ENCODE measurements at regions not wholly inside any gene's neighbourhood (a gene's known extent, or its start where the extent isn't known, plus 50 kb on each side); places are given as distances from the start of the nearest gene placed in this dataset.

DNA sequence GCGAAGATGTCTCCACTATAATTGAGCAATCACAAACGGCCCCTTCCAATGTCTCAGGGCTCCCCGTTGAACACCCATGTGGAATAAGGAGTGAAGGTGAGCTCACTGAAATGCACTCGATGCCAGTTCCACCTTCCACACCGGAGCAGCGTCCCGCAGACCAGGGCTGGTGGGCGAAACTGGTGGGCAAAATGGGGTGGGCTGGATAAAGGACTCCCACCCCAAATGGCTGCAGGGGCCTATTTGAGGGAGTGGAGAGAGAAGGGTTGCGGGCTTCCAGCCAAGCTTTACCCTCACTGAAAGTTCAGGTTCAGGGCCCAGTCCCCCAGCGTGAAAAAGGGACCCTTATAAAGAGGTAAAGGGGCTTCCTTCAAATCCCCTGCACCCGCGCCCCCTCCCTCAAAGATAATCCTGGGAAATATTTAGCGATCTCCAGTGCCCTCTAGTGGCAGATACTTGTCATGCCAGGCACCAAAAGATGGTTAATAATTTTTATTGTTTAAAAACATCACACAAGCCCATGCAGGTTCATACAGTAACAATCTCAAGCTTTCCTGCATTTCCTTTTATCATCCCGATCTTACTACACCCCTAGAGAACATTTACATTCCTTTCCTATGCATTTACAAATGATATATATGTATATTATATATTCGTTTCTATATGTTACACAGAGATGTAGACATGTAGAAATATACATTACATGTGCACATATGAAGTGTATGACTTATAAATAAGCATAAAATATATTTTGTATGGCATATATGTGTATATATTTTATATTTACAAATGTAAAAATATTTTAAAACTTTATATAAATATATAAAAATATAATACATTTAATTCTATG, 58.2 kb upstream of the NKX2-2 start:
- Histone ChIP-seq H3K9ac (ENCODE audit: low read depth, low read length) (no peak overlapping the region), H3K27ac (ENCODE audit: insufficient read depth, low read length) (no peak overlapping the region), H4K8ac (ENCODE audit: low read depth in 2 of 2, low read length in 2 of 2) (no peak overlapping the region), H3K9me1 (ENCODE audit: insufficient read depth, low read length) (no peaks in the 10 kb centered on the region), H2BK15ac (ENCODE audit: low read depth, low read length) (no peak overlapping the region), H2BK20ac (ENCODE audit: low read depth, low read length) (no peak overlapping the region), H4K91ac (ENCODE audit: insufficient read depth, low read depth, low read length) (no peak overlapping the region), H3K4ac (ENCODE audit: low read depth, low read length) (no peak overlapping the region), H2AK5ac (ENCODE audit: low read depth, low read length) (no peak overlapping the region), H3K36me3 (ENCODE audit: control insufficient read depth, insufficient read depth, low read length) (no peaks in the 10 kb centered on the region), H3K18ac (ENCODE audit: low read depth, low read length) (no peak overlapping the region), H4K5ac (ENCODE audit: low read depth, low read length) (no peak overlapping the region), H4K20me1 (ENCODE audit: insufficient read depth, low read length) (no peaks in the 10 kb centered on the region), H3K9me3 (ENCODE audit: control insufficient read depth, insufficient read depth, low read length) (no peaks in the 10 kb centered on the region), H3K79me1 (ENCODE audit: low read depth in 1 of 2, low read length in 2 of 2) (no peaks in the 10 kb centered on the region), H2AFZ (replicated peaks; ENCODE audit: low read length, poor library complexity) (peak overlapping the region; percentile 10), H3K14ac (replicated peaks; ENCODE audit: low read depth, low read length) (no peak overlapping the region), H2AK9ac (replicated peaks; ENCODE audit: low read depth, low read length, poor library complexity) (peak overlapping the region; percentile 62), H3K27me3 (ENCODE audit: control insufficient read depth, insufficient read depth, low read length) (no peaks in the 10 kb centered on the region), H2BK5ac (ENCODE audit: low read depth, low read length, poor library complexity, severe bottlenecking) (no peak overlapping the region), H3K4me3 (ENCODE audit: insufficient read depth, low read depth, low read length) (no peak overlapping the region), H3K4me2 (ENCODE audit: low read depth, low read length) (no peak overlapping the region), H3K4me1 (ENCODE audit: control insufficient read depth, insufficient read depth, low read length) (no peaks in the 10 kb centered on the region), H3K56ac (ENCODE audit: extremely low read depth, insufficient read depth, low read length) (no peak overlapping the region), H2BK120ac (ENCODE audit: low read depth, low read length) (no peak overlapping the region), H3K23ac (ENCODE audit: low read depth, low read length) (no peak overlapping the region)
- no CpG with 5 or more reads among the region's 15 CpGs for WGBS, 2 experiments (ENCODE audit: extremely low coverage in 2 of 2, insufficient read length in 1 of 2)
- ATAC-seq (ENCODE audit: low read depth) = peak; percentile 61
- no TSS peak for BruUV-seq (replicated peaks)
- intact Hi-C loops (cut with micrococcal nuclease) (loop anchor here (1.0 to 5.0 kb wide), 3 partner anchors 335 to 735 kb away; no protein-coding TSS in a partner anchor), in situ Hi-C loops (cut with MboI; ENCODE audit: low sequenced_read_pairs) (no loop called here), dilution Hi-C loops (cut with HindIII; ENCODE audit: low sequenced_read_pairs, unreplicated experiment) (no loop called here)
- DNase-seq = no peak
- CTCF ChIA-PET = interaction anchor here (0.8 to 1.4 kb wide), 3 partner anchors 245 to 734 kb away, joined by 3 to 4 read pairs (median 3); no protein-coding TSS in a partner anchor
- POLR2A ChIA-PET (ENCODE audit: unreplicated experiment) = no interaction called here
- TF ChIP-seq CHD1 (IDR thresholded peaks at IDR 0.05; ENCODE audit: low read depth, low read length) = no peak
- no peak for TF ChIP-seq BHLHE40 (IDR thresholded peaks at IDR 0.05; ENCODE audit: low read depth, low read length)
- TF ChIP-seq SMC3 (IDR thresholded peaks at IDR 0.05; ENCODE audit: low read depth, low read length) = peak; percentile 37; the same call in 1 of the 2 replicates
- no peak for TF ChIP-seq RFX5 (IDR thresholded peaks at IDR 0.05; ENCODE audit: low read depth, low read length)
- peak; percentile 57 for TF ChIP-seq RAD21 (IDR thresholded peaks at IDR 0.05; ENCODE audit: low read length)
- TF ChIP-seq, protein P1, sequence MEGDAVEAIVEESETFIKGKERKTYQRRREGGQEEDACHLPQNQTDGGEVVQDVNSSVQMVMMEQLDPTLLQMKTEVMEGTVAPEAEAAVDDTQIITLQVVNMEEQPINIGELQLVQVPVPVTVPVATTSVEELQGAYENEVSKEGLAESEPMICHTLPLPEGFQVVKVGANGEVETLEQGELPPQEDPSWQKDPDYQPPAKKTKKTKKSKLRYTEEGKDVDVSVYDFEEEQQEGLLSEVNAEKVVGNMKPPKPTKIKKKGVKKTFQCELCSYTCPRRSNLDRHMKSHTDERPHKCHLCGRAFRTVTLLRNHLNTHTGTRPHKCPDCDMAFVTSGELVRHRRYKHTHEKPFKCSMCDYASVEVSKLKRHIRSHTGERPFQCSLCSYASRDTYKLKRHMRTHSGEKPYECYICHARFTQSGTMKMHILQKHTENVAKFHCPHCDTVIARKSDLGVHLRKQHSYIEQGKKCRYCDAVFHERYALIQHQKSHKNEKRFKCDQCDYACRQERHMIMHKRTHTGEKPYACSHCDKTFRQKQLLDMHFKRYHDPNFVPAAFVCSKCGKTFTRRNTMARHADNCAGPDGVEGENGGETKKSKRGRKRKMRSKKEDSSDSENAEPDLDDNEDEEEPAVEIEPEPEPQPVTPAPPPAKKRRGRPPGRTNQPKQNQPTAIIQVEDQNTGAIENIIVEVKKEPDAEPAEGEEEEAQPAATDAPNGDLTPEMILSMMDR (conservative IDR thresholded peaks at IDR 0.05; ENCODE audit: low read depth, low read length) = peak; percentile 80
- no peak for TF ChIP-seq MAFK (IDR thresholded peaks at IDR 0.05; ENCODE audit: low read depth, low read length)
- TF ChIP-seq, protein P2, sequence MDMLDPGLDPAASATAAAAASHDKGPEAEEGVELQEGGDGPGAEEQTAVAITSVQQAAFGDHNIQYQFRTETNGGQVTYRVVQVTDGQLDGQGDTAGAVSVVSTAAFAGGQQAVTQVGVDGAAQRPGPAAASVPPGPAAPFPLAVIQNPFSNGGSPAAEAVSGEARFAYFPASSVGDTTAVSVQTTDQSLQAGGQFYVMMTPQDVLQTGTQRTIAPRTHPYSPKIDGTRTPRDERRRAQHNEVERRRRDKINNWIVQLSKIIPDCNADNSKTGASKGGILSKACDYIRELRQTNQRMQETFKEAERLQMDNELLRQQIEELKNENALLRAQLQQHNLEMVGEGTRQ (IDR thresholded peaks at IDR 0.05; ENCODE audit: low read depth, low read length) = no peak
- TF ChIP-seq POLR2A (IDR thresholded peaks at IDR 0.05; ENCODE audit: low read depth, low read length) = no peak
- no peak for TF ChIP-seq MAZ (IDR thresholded peaks at IDR 0.05; ENCODE audit: borderline replicate concordance, low read depth, low read length)
- TF ChIP-seq NFE2L2 (IDR thresholded peaks at IDR 0.05; ENCODE audit: low read depth, low read length) = no peak
- TF ChIP-seq, protein P3, sequence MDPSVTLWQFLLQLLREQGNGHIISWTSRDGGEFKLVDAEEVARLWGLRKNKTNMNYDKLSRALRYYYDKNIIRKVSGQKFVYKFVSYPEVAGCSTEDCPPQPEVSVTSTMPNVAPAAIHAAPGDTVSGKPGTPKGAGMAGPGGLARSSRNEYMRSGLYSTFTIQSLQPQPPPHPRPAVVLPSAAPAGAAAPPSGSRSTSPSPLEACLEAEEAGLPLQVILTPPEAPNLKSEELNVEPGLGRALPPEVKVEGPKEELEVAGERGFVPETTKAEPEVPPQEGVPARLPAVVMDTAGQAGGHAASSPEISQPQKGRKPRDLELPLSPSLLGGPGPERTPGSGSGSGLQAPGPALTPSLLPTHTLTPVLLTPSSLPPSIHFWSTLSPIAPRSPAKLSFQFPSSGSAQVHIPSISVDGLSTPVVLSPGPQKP (IDR thresholded peaks at IDR 0.05; ENCODE audit: borderline replicate concordance, low read depth, low read length) = no peak
- TF ChIP-seq FOS (IDR thresholded peaks at IDR 0.05; ENCODE audit: low read depth, low read length) = no peak
- TF ChIP-seq CEBPB (IDR thresholded peaks at IDR 0.05; ENCODE audit: low read depth, low read length) = no peak
- TF ChIP-seq MXI1 (IDR thresholded peaks at IDR 0.05; ENCODE audit: borderline replicate concordance, low read depth, low read length) = no peak

Measured in IMR-90 (cell line).